Stimulated activated CD4-positive, alpha-beta T cell treated with anti-CD3 and anti-CD28 coated beads, Interleukin-4, amount 100 ng/mL, for 48 hours (primary cell): ENCODE measurements at regions not wholly inside any gene's neighbourhood (a gene's known extent, or its start where the extent isn't known, plus 50 kb on each side); places are given as distances from the start of the nearest gene placed in this dataset.
"Not testable (repeated sequence)": the region's sequence is repeated elsewhere in the genome, so short reads cannot be mapped to it uniquely, and the experiment has no call there.

Experiments
- DNase-seq, 2 donors: peaks; one replicate each; pipeline ENCODE4 v3.0.0-alpha.2; 2020; ENCODE audit warnings: low read depth in 2 of 2

GRCh38 chr2:234802071-234802844, 149.6 kb upstream of the SH3BP4 start:
- DNase-seq, result no peak

GRCh38 chr2:234797566-234798250, 154.1 kb upstream of the SH3BP4 start:
- no peak for DNase-seq

- DNase-seq, result no peak
These were observed 155.7 kb upstream of the SH3BP4 start for GRCh38 chr2:234796045-234796591.

- DNase-seq, result no peak
These were observed 156.4 kb upstream of the SH3BP4 start for GRCh38 chr2:234795272-234795920.

- DNase-seq, result no peak
These were observed 157.0 kb upstream of the SH3BP4 start for GRCh38 chr2:234794866-234795265.

GRCh38 chr2:234793212-234793785, 158.5 kb upstream of the SH3BP4 start:
- no peak for DNase-seq

GRCh38 chr2:234792621-234793022, 159.2 kb upstream of the SH3BP4 start:
- no peak for DNase-seq

GRCh38 chr2:234792096-234792495, 159.7 kb upstream of the SH3BP4 start:
- not testable (repeated sequence) for DNase-seq

- DNase-seq, result no peak
These were observed 161.4 kb upstream of the SH3BP4 start for GRCh38 chr2:234790380-234790779.

- no peak for DNase-seq
These were observed 162.1 kb upstream of the SH3BP4 start for GRCh38 chr2:234789556-234790325.

GRCh38 chr2:234788841-234789240, 163.0 kb upstream of the SH3BP4 start:
- DNase-seq, result no peak

GRCh38 chr2:234788381-234788780, 163.4 kb upstream of the SH3BP4 start:
- no peak for DNase-seq

- DNase-seq, result no peak
These were observed 164.7 kb upstream of the SH3BP4 start for GRCh38 chr2:234787114-234787513.

GRCh38 chr2:234773764-234774409, 177.9 kb upstream of the SH3BP4 start:
- no peak for DNase-seq

GRCh38 chr2:234773129-234773528, 178.7 kb upstream of the SH3BP4 start:
- no peak for DNase-seq

GRCh38 chr2:234772733-234773060, 179.1 kb upstream of the SH3BP4 start:
- no peak for DNase-seq

GRCh38 chr2:234771980-234772732, 179.7 kb upstream of the SH3BP4 start:
- DNase-seq, result no peak

- DNase-seq, result no peak
These were observed 180.6 kb upstream of the SH3BP4 start for GRCh38 chr2:234771176-234771575.

GRCh38 chr2:234770715-234771141, 181.1 kb upstream of the SH3BP4 start:
- DNase-seq, result no peak

- no peak for DNase-seq
These were observed 181.7 kb upstream of the SH3BP4 start for GRCh38 chr2:234770031-234770506.
